CD4-positive, CD25-positive, alpha-beta regulatory T cell (primary cell): ENCODE measurements at regions not wholly inside any gene's neighbourhood (a gene's known extent, or its start where the extent isn't known, plus 50 kb on each side); places are given as distances from the start of the nearest gene placed in this dataset.

ENCODE experiments used
- ATAC-seq, 2 donors: fragments of 150-1000 bp; cut with Tn5 transposase; one replicate each; pipeline ENCODE4 v1.10.0; 2021; ENCODE audit warnings: low read depth in 2 of 2, moderate number of reproducible peaks in 2 of 2, moderate library complexity in 1 of 2
- DNase-seq, 3 donors: peaks; one replicate each; pipeline versions ENCODE4 v3.0.0 to v3.0.0-alpha.2; 2012 to 2022; ENCODE audit warnings: mixed read lengths in 1 of 3
- H3K27ac ChIP-seq: one replicate; pipeline ENCODE4 v1.7.0; 2013; ENCODE audit warnings: mild to moderate bottlenecking, low read length; ENCODE audit not compliant: insufficient read depth, poor library complexity, severe bottlenecking
- H3K27me3 ChIP-seq: one replicate; pipeline ENCODE4 v1.7.0; 2013; ENCODE audit warnings: low read length; ENCODE audit not compliant: control insufficient read depth, insufficient read depth
- H3K36me3 ChIP-seq: one replicate; pipeline ENCODE4 v1.7.0; 2013; ENCODE audit warnings: mild to moderate bottlenecking, low read length, moderate library complexity; ENCODE audit not compliant: control insufficient read depth, insufficient read depth
- H3K4me1 ChIP-seq: 2 replicates; pipeline ENCODE4 v1.7.0; 2013; ENCODE audit warnings: mild to moderate bottlenecking, low read length; ENCODE audit not compliant: insufficient read depth, control insufficient read depth, poor library complexity, severe bottlenecking
- H3K4me3 ChIP-seq: one replicate; pipeline ENCODE4 v1.7.0; 2013; ENCODE audit warnings: low read depth, mild to moderate bottlenecking, low read length, moderate library complexity
- H3K9me3 ChIP-seq, 2 experiments: 1 replicate in 1 of 2; 2 replicates in 1 of 2; pipeline ENCODE4 v1.7.0; 2013; ENCODE audit warnings: low read length in 2 of 2, mild to moderate bottlenecking in 1 of 2, moderate library complexity in 1 of 2; ENCODE audit not compliant: control insufficient read depth in 2 of 2
- H3K27ac Mint-ChIP-seq, 3 donors: one replicate each; pipeline ENCODE4 v1.8.0; 2020 to 2022; ENCODE audit warnings: mild to moderate bottlenecking in 3 of 3, mixed read lengths in 3 of 3, moderate library complexity in 2 of 3
- H3K27me3 Mint-ChIP-seq: one replicate; pipeline ENCODE4 v1.8.0; 2022; ENCODE audit warnings: mild to moderate bottlenecking, mixed read lengths
- H3K36me3 Mint-ChIP-seq: one replicate; pipeline ENCODE4 v1.8.0; 2020; ENCODE audit warnings: mixed read lengths
- H3K4me1 Mint-ChIP-seq, 4 donors: one replicate each; pipeline ENCODE4 v1.8.0; 2020 to 2022; ENCODE audit warnings: mixed read lengths in 4 of 4, mild to moderate bottlenecking in 1 of 4
- H3K4me3 Mint-ChIP-seq, 4 donors: one replicate each; pipeline ENCODE4 v1.8.0; 2020 to 2022; ENCODE audit warnings: mild to moderate bottlenecking in 4 of 4, mixed read lengths in 4 of 4, moderate library complexity in 3 of 4
- H3K9me3 Mint-ChIP-seq, 7 donors: one replicate each; pipeline ENCODE4 v1.8.0; 2020 to 2022; ENCODE audit warnings: mixed read lengths in 7 of 7, mild to moderate bottlenecking in 3 of 7, moderate library complexity in 2 of 7

GRCh38 chr3:182464513-182465145 is 328.7 kb upstream of the ATP11B start:
- no peaks in the 10 kb centered on the region for H3K27me3 Mint-ChIP-seq

GRCh38 chr3:182465301-182466185 is 327.8 kb upstream of the ATP11B start:
- H3K4me1 ChIP-seq = no peaks in the 10 kb centered on the region
- no peaks in the 10 kb centered on the region for H3K27me3 ChIP-seq
- Mint-ChIP-seq H3K27ac (no peak overlapping the region), H3K4me3 (no peak overlapping the region), H3K36me3 (no peaks in the 10 kb centered on the region), H3K9me3 (peaks cover 0 to 15% (median 5%) of the 10 kb centered on the region in 7 donors), H3K27me3 (no peaks in the 10 kb centered on the region), H3K4me1 (no peaks in the 10 kb centered on the region)
- DNase-seq (no peak), ATAC-seq (no peak)
- no peaks in the 10 kb centered on the region for H3K36me3 ChIP-seq
- H3K9me3 ChIP-seq = no peaks in the 10 kb centered on the region
- no peak overlapping the region for H3K4me3 ChIP-seq
- no peak overlapping the region for H3K27ac ChIP-seq

More at GRCh38 chr3:182464513-182465145, 328.7 kb upstream of the ATP11B start:
- Histone ChIP-seq H3K27ac (no peak overlapping the region), H3K27me3 (no peaks in the 10 kb centered on the region), H3K4me1 (no peaks in the 10 kb centered on the region), H3K4me3 (no peak overlapping the region), H3K9me3 (no peaks in the 10 kb centered on the region), H3K36me3 (no peaks in the 10 kb centered on the region)
- Mint-ChIP-seq H3K36me3 (no peaks in the 10 kb centered on the region), H3K9me3 (peaks cover 0 to 15% (median 4%) of the 10 kb centered on the region in 7 donors), H3K27ac (no peak overlapping the region), H3K4me1 (no peaks in the 10 kb centered on the region), H3K4me3 (no peak overlapping the region)
- ATAC-seq (no peak), DNase-seq (no peak)

GRCh38 chr3:182469086-182469485 is 324.2 kb upstream of the ATP11B start:
- no peak for DNase-seq
- H3K27me3 Mint-ChIP-seq = peaks cover 4% of the 10 kb centered on the region
- H3K36me3 Mint-ChIP-seq = no peaks in the 10 kb centered on the region
- no peak overlapping the region for H3K4me3 Mint-ChIP-seq
- Histone ChIP-seq H3K4me1 (no peaks in the 10 kb centered on the region), H3K27ac (no peak overlapping the region), H3K4me3 (no peak overlapping the region), H3K36me3 (no peaks in the 10 kb centered on the region), H3K9me3 (no peaks in the 10 kb centered on the region), H3K27me3 (no peaks in the 10 kb centered on the region)
- H3K27ac Mint-ChIP-seq = no peak overlapping the region
- peaks cover 0 to 8% (median 2%) of the 10 kb centered on the region in 7 donors for H3K9me3 Mint-ChIP-seq
- no peak for ATAC-seq
- no peaks in the 10 kb centered on the region for H3K4me1 Mint-ChIP-seq

GRCh38 chr3:182470187-182470586 is 323.1 kb upstream of the ATP11B start:
- no peak overlapping the region for H3K27ac Mint-ChIP-seq
- peaks cover 4% of the 10 kb centered on the region for H3K27me3 Mint-ChIP-seq
- H3K4me1 Mint-ChIP-seq = no peaks in the 10 kb centered on the region

GRCh38 chr3:182473191-182473710 is 320.1 kb upstream of the ATP11B start:
- Mint-ChIP-seq H3K4me3 (no peak overlapping the region), H3K4me1 (no peaks in the 10 kb centered on the region), H3K27me3 (peaks cover 4% of the 10 kb centered on the region), H3K9me3 (peaks cover 0 to 5% (median 1%) of the 10 kb centered on the region in 7 donors), H3K27ac (no peak overlapping the region), H3K36me3 (no peaks in the 10 kb centered on the region)
- Histone ChIP-seq H3K9me3 (no peaks in the 10 kb centered on the region), H3K4me3 (no peak overlapping the region), H3K27ac (no peak overlapping the region), H3K36me3 (no peaks in the 10 kb centered on the region), H3K4me1 (no peaks in the 10 kb centered on the region), H3K27me3 (no peaks in the 10 kb centered on the region)
- ATAC-seq (no peak), DNase-seq (no peak)

More at GRCh38 chr3:182470187-182470586, 323.1 kb upstream of the ATP11B start:
- peaks cover 0 to 8% (median 2%) of the 10 kb centered on the region in 7 donors for H3K9me3 Mint-ChIP-seq
- DNase-seq (no peak), ATAC-seq (no peak)
- H3K27ac ChIP-seq = no peak overlapping the region
- H3K4me3 ChIP-seq = no peak overlapping the region
- no peaks in the 10 kb centered on the region for H3K36me3 ChIP-seq
- no peaks in the 10 kb centered on the region for H3K9me3 ChIP-seq
- H3K27me3 ChIP-seq = no peaks in the 10 kb centered on the region
- H3K4me1 ChIP-seq = no peaks in the 10 kb centered on the region
- H3K4me3 Mint-ChIP-seq = no peak overlapping the region
- no peaks in the 10 kb centered on the region for H3K36me3 Mint-ChIP-seq

- Histone ChIP-seq H3K4me3 (no peak overlapping the region), H3K27me3 (no peaks in the 10 kb centered on the region), H3K4me1 (no peaks in the 10 kb centered on the region), H3K27ac (no peak overlapping the region), H3K36me3 (no peaks in the 10 kb centered on the region), H3K9me3 (no peaks in the 10 kb centered on the region)
- H3K9me3 Mint-ChIP-seq = peaks cover 0 to 1% (median 0%) of the 10 kb centered on the region in 7 donors
- H3K4me1 Mint-ChIP-seq = no peaks in the 10 kb centered on the region
- H3K27ac Mint-ChIP-seq = no peak overlapping the region
- H3K36me3 Mint-ChIP-seq = no peaks in the 10 kb centered on the region
- no peak overlapping the region for H3K4me3 Mint-ChIP-seq
- no peak for ATAC-seq
- no peak for DNase-seq
- H3K27me3 Mint-ChIP-seq = no peaks in the 10 kb centered on the region
These were observed 314.9 kb upstream of the ATP11B start for GRCh38 chr3:182478369-182478768.

- no peaks in the 10 kb centered on the region for H3K27me3 Mint-ChIP-seq
- no peaks in the 10 kb centered on the region for H3K4me1 Mint-ChIP-seq
- H3K36me3 Mint-ChIP-seq = no peaks in the 10 kb centered on the region
- no peaks in the 10 kb centered on the region for H3K4me1 ChIP-seq
- H3K27ac Mint-ChIP-seq = no peak overlapping the region
- H3K4me3 Mint-ChIP-seq = no peak overlapping the region
- H3K27me3 ChIP-seq = no peaks in the 10 kb centered on the region
- no peaks in the 10 kb centered on the region for H3K9me3 ChIP-seq
- ATAC-seq (no peak), DNase-seq (no peak)
- H3K36me3 ChIP-seq = no peaks in the 10 kb centered on the region
- H3K4me3 ChIP-seq = no peak overlapping the region
- peaks cover 0 to 1% (median 0%) of the 10 kb centered on the region in 7 donors for H3K9me3 Mint-ChIP-seq
- no peak overlapping the region for H3K27ac ChIP-seq
These were observed 313.6 kb upstream of the ATP11B start for GRCh38 chr3:182479419-182480336.
